ENCODE measurements at regions not wholly inside any gene's neighbourhood (a gene's known extent, or its start where the extent isn't known, plus 50 kb on each side); places are given as distances from the start of the nearest gene placed in this dataset.

DNA sequence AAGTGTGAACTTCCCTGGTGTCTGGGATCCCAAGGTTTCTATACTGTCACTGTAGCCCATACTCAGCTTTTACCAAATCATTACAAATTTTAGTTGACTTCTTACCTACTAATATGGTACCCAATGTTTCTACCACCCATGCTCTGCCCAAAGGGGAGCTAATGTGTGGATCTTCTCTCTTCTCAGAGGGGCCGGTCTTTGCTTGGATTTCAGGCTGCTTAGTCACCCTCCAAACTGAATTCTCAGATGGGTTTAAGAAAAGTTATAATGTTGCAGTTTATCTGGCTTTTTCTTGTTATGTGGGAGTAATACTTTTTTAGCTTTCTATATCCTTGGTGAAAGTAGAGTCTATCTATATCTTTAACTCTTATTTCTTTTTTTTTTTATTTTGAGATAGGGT, 67.1 kb upstream of the AKAP13 start:
- Mint-ChIP-seq H3K36me3 (ENCODE audit: low read depth) (no peaks in the 10 kb centered on the region), H3K27ac (peak overlapping the region; percentile 37), H3K4me3 (peak overlapping the region; percentile 7), H3K9me3 (no peaks in the 10 kb centered on the region), H3K27me3 (no peaks in the 10 kb centered on the region), H3K4me1 (peaks cover 52% of the 10 kb centered on the region)
- ATAC-seq (replicated peaks) = no peak

DNA sequence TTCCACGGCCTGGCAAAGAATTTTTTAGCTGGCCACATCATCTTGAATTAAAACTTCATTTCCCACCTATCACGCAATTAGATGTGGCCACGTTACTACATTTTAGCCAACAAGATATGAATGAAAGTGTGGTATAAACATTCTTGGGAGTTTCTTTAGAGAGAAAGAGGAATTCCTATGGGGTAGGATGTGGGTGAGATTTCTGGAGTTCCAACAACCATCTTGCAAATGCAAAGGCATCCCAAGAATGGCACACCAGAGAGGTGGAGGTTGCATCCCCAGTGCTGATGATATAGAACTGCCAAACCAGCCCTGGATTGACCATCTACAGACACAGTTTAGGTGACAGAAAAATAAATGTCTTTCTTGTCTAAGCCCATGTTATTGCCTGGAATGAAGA, 66.3 kb upstream of the AKAP13 start:
- H3K4me3 Mint-ChIP-seq = no peak overlapping the region

DNA sequence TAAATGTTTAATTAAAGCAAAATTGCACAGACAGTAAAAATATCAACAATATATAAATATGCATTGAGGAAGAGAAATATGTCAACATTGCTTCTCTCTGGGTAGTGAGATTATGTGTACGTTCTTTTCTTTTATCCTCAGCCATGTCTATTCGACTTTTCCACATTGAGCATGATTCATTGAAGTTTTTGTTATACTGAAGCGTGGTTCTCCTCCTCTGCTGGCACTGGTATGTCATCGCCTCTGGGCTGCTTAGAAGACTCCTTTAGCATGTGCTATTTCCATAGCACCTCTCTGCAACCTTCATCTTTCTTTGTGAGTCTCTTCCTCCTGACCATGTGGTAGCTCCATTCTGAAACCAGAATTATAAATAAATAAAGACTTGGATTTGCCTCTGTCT, 65.8 kb upstream of the AKAP13 start:
- H3K36me3 Mint-ChIP-seq (ENCODE audit: low read depth) = no peaks in the 10 kb centered on the region
- H3K9me3 Mint-ChIP-seq = no peaks in the 10 kb centered on the region
- ATAC-seq (replicated peaks) = peak; percentile 23
- peaks cover 49% of the 10 kb centered on the region for H3K4me1 Mint-ChIP-seq
- H3K27ac Mint-ChIP-seq = no peak overlapping the region
- no peaks in the 10 kb centered on the region for H3K27me3 Mint-ChIP-seq
- H3K4me3 Mint-ChIP-seq = no peak overlapping the region

More for the DNA sequence above, 66.3 kb upstream of the AKAP13 start:
- H3K4me1 Mint-ChIP-seq = peaks cover 51% of the 10 kb centered on the region
- H3K27ac Mint-ChIP-seq = no peak overlapping the region
- H3K27me3 Mint-ChIP-seq = no peaks in the 10 kb centered on the region
- H3K9me3 Mint-ChIP-seq = no peaks in the 10 kb centered on the region
- H3K36me3 Mint-ChIP-seq (ENCODE audit: low read depth) = no peaks in the 10 kb centered on the region
- ATAC-seq (replicated peaks) = no peak

DNA sequence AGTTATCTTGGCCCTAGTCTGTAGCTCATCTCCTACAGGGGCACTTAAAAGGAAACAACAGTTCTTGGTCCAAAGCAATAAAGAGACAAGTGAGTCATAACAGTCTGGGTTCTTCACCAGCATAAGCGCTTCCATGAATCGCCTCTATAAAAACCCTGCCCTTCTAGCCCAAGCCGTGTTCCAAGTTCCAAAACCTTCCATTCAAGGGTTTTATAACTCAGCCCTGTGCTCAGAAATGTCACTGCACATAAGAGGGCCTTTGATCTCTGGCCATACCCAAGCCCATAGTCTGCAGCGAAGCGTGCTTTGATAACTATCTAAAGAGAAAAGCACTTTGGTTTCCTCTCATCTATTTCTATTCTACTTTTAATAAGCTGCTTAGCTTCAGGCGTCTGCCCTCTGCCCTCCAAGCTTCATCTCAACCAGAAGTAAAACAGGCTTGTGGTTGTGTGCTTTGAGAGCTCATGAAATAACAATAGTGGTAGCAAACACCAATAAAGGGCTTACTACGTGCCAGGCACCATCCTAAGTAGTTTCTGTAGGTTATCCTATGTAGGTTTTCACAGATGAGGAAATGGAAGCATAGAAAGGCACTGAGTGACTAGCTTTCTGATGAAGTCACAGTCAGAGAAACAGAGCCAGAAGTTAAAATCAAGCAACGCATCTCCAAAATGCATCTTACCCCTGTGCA, 64.0 kb upstream of the AKAP13 start:
- H3K9me3 Mint-ChIP-seq = no peaks in the 10 kb centered on the region
- peak; percentile 65 for ATAC-seq (replicated peaks)
- H3K4me1 Mint-ChIP-seq = peaks cover 49% of the 10 kb centered on the region
- no peaks in the 10 kb centered on the region for H3K36me3 Mint-ChIP-seq (ENCODE audit: low read depth)
- no peaks in the 10 kb centered on the region for H3K27me3 Mint-ChIP-seq
- H3K27ac Mint-ChIP-seq = peak overlapping the region; percentile 90
- H3K4me3 Mint-ChIP-seq = peak overlapping the region; percentile 77

DNA sequence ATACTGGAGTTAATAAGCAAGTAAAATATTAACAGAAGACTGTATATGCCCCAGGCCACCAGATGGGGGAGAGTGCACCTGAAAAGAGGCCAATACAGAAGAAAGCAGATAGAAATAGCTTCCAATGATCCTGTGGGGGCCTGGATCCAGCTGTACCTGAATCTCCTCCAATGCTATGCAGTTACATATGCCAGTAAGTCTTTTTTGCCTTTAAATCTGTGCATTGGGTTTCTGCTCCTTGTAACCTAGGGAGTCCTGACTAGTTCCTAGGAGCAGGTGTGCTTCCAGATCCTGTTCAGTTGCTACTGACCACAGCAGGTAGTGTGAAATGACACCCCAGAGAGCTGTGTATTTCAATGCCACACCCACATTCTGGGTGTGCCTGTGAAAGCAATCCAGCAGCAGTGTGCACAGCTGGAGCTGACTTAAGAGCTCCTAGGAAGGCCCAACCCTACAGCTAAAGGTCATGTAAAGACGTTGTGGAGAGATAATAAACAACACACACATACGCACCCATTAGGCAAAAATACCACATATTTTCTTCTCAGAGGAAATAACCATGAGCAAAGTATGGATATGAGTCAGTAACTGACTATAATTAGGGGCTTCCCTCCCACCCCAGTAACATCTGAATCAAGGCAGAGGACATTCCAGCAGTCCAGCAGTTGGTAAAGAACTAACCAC, 62.2 kb upstream of the AKAP13 start:
- no peaks in the 10 kb centered on the region for H3K27me3 Mint-ChIP-seq
- H3K36me3 Mint-ChIP-seq (ENCODE audit: low read depth) = no peaks in the 10 kb centered on the region
- peaks cover 3% of the 10 kb centered on the region for H3K9me3 Mint-ChIP-seq
- ATAC-seq (replicated peaks) = peak; percentile 86
- H3K27ac Mint-ChIP-seq = peak overlapping the region; percentile 62
- peak overlapping the region; percentile 77 for H3K4me3 Mint-ChIP-seq
- H3K4me1 Mint-ChIP-seq = peaks cover 42% of the 10 kb centered on the region

DNA sequence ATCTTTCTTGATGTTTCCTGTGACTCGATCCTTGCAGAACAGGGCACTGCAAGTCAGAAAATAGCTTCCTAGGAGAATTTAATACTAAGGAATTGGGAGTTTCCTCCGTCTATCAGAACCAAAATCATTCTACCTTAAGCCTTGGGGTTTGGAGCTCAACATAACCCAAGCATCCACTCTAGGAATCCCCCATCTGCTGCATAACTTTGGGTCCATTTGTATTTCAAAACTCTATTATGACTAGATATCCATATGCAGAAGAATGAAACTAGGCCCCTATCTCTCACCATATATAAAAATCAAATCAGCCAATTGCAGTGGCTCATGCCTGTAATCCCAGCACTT, 61.7 kb upstream of the AKAP13 start:
- Mint-ChIP-seq H3K9me3 (peaks cover 5% of the 10 kb centered on the region), H3K36me3 (ENCODE audit: low read depth) (no peaks in the 10 kb centered on the region), H3K4me3 (peak overlapping the region; percentile 77), H3K4me1 (peaks cover 39% of the 10 kb centered on the region), H3K27ac (peak overlapping the region; percentile 62), H3K27me3 (no peaks in the 10 kb centered on the region)
- no peak for ATAC-seq (replicated peaks)

DNA sequence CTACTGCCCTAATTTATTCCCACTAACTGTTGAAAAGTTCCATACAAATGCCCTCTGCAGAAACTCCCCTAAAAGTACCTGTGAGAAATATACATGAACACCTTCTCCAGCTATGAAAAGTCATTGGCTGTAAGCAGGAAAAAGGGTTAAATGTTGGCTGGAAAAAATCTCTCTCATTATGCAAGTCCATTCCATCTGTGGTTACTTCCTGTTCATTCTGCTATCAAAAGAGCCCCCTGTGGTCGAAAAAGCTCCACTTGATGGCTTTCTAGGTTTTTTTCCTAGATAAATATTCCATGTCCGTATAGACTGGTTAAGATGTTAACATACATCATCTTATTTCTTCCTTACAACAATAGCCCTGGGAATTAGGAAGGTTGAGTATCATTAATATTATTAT, 56.2 kb upstream of the AKAP13 start:
- ATAC-seq (replicated peaks) = no peak
- H3K9me3 Mint-ChIP-seq = peaks cover 5% of the 10 kb centered on the region
- no peaks in the 10 kb centered on the region for H3K27me3 Mint-ChIP-seq
- H3K4me3 Mint-ChIP-seq = no peak overlapping the region
- no peak overlapping the region for H3K27ac Mint-ChIP-seq
- peaks cover 4% of the 10 kb centered on the region for H3K4me1 Mint-ChIP-seq
- H3K36me3 Mint-ChIP-seq (ENCODE audit: low read depth) = no peaks in the 10 kb centered on the region

DNA sequence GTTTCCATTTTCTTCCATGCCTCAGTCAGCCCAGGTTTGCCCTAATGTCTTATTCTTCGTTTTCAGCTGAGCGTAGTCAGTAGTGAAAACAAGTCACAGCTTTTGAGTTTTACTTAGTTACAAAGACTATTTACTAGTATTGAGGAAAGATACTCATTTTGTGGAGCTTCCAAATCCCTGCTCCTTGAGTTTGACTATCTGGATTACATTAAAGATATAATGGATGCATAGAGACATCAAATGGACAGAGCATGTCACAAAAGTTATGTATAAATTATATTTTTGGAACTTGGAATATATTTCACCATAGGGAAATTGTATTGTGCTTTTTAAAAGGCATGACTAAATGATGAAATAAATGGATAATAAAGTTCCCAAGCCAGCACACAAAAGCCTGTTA, 54.6 kb upstream of the AKAP13 start:
- no peaks in the 10 kb centered on the region for H3K27me3 Mint-ChIP-seq
- peaks cover 5% of the 10 kb centered on the region for H3K9me3 Mint-ChIP-seq
- H3K27ac Mint-ChIP-seq = no peak overlapping the region
- H3K36me3 Mint-ChIP-seq (ENCODE audit: low read depth) = no peaks in the 10 kb centered on the region
- ATAC-seq (replicated peaks) = no peak
- peaks cover 15% of the 10 kb centered on the region for H3K4me1 Mint-ChIP-seq
- H3K4me3 Mint-ChIP-seq = no peak overlapping the region

DNA sequence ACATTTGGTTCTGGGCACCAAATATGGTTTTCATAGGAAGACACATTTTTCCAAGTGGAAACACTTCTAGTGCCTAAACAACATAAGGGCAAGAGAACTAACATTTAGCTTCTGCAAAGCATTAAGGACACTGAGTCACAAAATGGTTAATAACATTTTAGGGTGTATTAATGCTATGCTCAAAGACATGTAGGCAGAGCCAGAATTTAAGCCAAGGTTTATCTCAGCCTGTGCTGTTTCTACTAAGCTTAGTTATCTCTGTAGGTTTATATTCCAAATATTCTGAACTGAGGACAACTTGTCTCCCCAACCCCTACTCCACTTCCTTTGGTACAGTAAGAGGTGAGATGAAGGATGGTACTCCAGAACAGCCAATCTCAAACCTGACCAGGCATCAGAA, 54.1 kb upstream of the AKAP13 start:
- Mint-ChIP-seq H3K4me1 (peaks cover 20% of the 10 kb centered on the region), H3K27me3 (no peaks in the 10 kb centered on the region), H3K4me3 (no peak overlapping the region), H3K27ac (no peak overlapping the region), H3K36me3 (ENCODE audit: low read depth) (no peaks in the 10 kb centered on the region), H3K9me3 (peaks cover 5% of the 10 kb centered on the region)
- no peak for ATAC-seq (replicated peaks)

DNA sequence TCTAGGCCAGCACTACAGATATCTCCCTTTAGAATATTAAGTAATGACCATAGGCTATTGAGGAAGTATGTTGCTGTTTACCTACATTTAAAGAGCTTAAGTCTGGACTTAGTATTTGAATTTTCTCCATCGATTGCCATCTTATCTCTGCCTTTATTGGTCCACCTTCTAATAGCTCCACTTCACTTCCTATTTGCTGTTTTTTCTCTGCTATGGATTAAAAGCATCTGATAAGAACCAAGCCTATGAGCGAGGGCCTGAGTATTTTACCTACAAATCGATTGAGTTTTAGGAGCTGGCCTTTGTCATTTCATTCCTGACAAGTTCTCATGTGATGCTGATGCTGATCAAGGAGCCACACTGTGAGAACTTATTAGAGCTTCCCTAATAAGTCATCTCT, 52.6 kb upstream of the AKAP13 start:
- Mint-ChIP-seq H3K4me3 (no peak overlapping the region), H3K27me3 (no peaks in the 10 kb centered on the region), H3K36me3 (ENCODE audit: low read depth) (no peaks in the 10 kb centered on the region), H3K4me1 (peaks cover 25% of the 10 kb centered on the region), H3K27ac (no peak overlapping the region), H3K9me3 (peaks cover 5% of the 10 kb centered on the region)
- no peak for ATAC-seq (replicated peaks)

DNA sequence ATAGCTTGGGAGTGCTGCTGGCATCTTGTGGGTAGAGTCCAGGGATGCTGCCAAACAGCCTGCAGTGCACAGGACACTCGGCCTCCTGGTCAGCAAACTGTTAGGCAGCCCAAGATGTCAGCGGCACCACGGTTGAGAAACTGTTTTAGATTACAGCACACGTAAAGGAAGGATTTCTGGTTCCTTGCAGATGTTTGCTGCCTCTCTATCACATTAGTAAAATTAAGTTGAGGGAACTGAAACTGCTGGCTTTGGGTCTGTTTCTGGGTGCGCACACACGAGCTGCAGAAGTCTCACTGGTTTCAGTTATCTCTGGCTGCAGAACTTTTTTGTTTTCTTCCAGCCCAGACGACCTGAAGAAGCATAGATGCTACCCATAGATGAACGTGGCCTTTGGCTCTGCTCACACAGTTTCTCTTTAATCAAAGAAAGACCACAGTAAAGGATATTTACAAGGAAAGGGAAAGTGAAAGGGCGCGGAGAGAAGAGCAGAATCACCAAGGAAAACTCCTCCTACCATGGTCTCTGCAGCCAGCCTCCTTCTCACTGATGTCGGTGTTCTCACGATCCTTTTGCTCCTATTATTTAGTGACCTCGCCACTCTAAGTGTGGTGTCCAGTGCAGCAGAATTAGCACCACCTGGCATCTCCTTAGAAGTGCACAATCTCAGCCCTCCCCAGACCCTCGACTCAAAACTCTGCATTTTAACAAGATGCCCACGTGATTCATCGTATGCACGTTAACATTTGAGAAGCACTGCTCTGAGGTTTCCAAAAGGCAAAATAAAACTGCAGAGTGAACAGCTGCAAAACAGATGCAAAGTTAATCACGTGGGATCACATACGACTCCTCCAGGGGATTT, 50.6 kb upstream of the AKAP13 start:
- Mint-ChIP-seq H3K4me3 (peak overlapping the region; percentile 83), H3K9me3 (no peaks in the 10 kb centered on the region), H3K4me1 (peaks cover 25% of the 10 kb centered on the region), H3K27me3 (no peaks in the 10 kb centered on the region), H3K36me3 (ENCODE audit: low read depth) (no peaks in the 10 kb centered on the region), H3K27ac (peak overlapping the region; percentile 90)
- peak; percentile 21 for ATAC-seq (replicated peaks)
